GM12878 (cell line): ENCODE measurements at regions not wholly inside any gene's neighbourhood (a gene's known extent, or its start where the extent isn't known, plus 50 kb on each side); places are given as distances from the start of the nearest gene placed in this dataset.

ENCODE experiments used
- ATAC-seq: fragments of 200-7000 bp; cut with Tn5 transposase; 3 replicates; pipeline ENCODE4 v1.9.1; 2020; ENCODE audit warnings: mild to moderate bottlenecking, moderate library complexity
- BruUV-seq: library from RNA; stranded (reverse); fragments of 400-500 nt; replicated peaks from 2 replicates; lab custom pipeline; 2021; lab: Mats Ljungman, UMichigan
- CTCF ChIA-PET: fragments of 300-600 bp; sonication (Branson Sonifier 250); formaldehyde crosslinking; extraction: SDS; loops from one replicate; lab custom pipeline; 2021; ENCODE audit warnings: inconsistent platforms; lab: Yijun Ruan, JAX
- POLR2A ChIA-PET: fragments of 350-600 bp; formaldehyde crosslinking; extraction: SDS; loops from one replicate; lab custom pipeline; 2021; ENCODE audit warnings: inconsistent platforms; lab: Charles Lee
- RAD21 ChIA-PET: fragments of 300-600 bp; sonication (Branson Sonifier 250); formaldehyde crosslinking; loops from one replicate; lab custom pipeline; 2023; ENCODE audit warnings: antibody characterized with exemption; ENCODE audit not compliant: unreplicated experiment; lab: Charles Lee
- SMC1A ChIA-PET: fragments of 300-600 bp; sonication (Branson Sonifier 250); formaldehyde crosslinking; loops from one replicate; lab custom pipeline; 2023; ENCODE audit not compliant: unreplicated experiment, uncharacterized antibody; lab: Charles Lee
- DNase-seq: peaks from one replicate; pipeline ENCODE4 v3.0.0-alpha.2; 2011; ENCODE audit warnings: low read depth, low spot score
- FAIRE-seq: peaks from 3 replicates; lab custom pipeline; 2011; peaks lifted over from hg19 to GRCh38; lab: Jason Lieb, UNC
- H2AFZ ChIP-seq: 2 replicates; pipeline ENCODE4 v1.6.0; 2011; ENCODE audit warnings: low read depth, low read length, control low read depth; ENCODE audit not compliant: control insufficient read depth
- H3K27ac ChIP-seq: 2 replicates; pipeline ENCODE4 v1.5.1; 2011; ENCODE audit warnings: control low read depth; ENCODE audit not compliant: control insufficient read depth, insufficient read depth
- H3K27me3 ChIP-seq, 2 experiments: replicated peaks in 1 of 2; 2 replicates each; pipeline versions ENCODE4 v1.6.0 to v1.6.1; 2011; ENCODE audit warnings: low read length in 1 of 2; ENCODE audit not compliant: control insufficient read depth in 2 of 2, insufficient read depth in 2 of 2
- H3K36me3 ChIP-seq, 2 experiments: 2 replicates each; pipeline ENCODE4 v1.5.1; 2011; ENCODE audit warnings: low read length in 1 of 2; ENCODE audit not compliant: control insufficient read depth in 2 of 2, insufficient read depth in 2 of 2
- H3K4me1 ChIP-seq: 2 replicates; pipeline ENCODE4 v1.6.1; 2011; ENCODE audit warnings: mild to moderate bottlenecking, low read length, moderate library complexity, mixed read lengths; ENCODE audit not compliant: control insufficient read depth, insufficient read depth
- H3K4me2 ChIP-seq: 2 replicates; pipeline ENCODE4 v1.6.0; 2011; ENCODE audit warnings: control low read depth; ENCODE audit not compliant: control insufficient read depth, insufficient read depth
- H3K4me3 ChIP-seq: fragments of 200-600 bp; sonication (generic); 2 replicates; pipeline ENCODE4 v1.5.1; 2016
- H3K79me2 ChIP-seq: 2 replicates; pipeline ENCODE4 v1.6.0; 2011; ENCODE audit warnings: low read length; ENCODE audit not compliant: control insufficient read depth, insufficient read depth
- H3K9ac ChIP-seq: 2 replicates; pipeline ENCODE4 v1.8.0; 2011; ENCODE audit warnings: low read length, control low read depth, mixed read lengths; ENCODE audit not compliant: control insufficient read depth, insufficient read depth
- H3K9me3 ChIP-seq: replicated peaks from 3 replicates; pipeline ENCODE4 v1.5.1; 2011; ENCODE audit warnings: mild to moderate bottlenecking, low read length; ENCODE audit not compliant: control insufficient read depth, insufficient read depth
- H4K20me1 ChIP-seq: 2 replicates; pipeline ENCODE4 v1.6.0; 2011; ENCODE audit not compliant: control insufficient read depth, insufficient read depth
- ASH2L ChIP-seq: fragments of 300-600, 200-600 bp; sonication (generic); IDR thresholded peaks from 2 replicates; pipeline ENCODE4 v1.6.1; 2017; ENCODE audit warnings: low read depth, mild to moderate bottlenecking, borderline replicate concordance
- ATF7 ChIP-seq: fragments of 450-650 bp; IDR thresholded peaks from 2 replicates; pipeline ENCODE4 v1.6.1; 2016; ENCODE audit warnings: low read depth, mild to moderate bottlenecking
- BMI1 ChIP-seq: fragments of 450-650 bp; IDR thresholded peaks from 2 replicates; pipeline ENCODE4 v1.6.1; 2016; ENCODE audit warnings: mild to moderate bottlenecking, moderate library complexity, borderline replicate concordance
- BRCA1 ChIP-seq: IDR thresholded peaks from 2 replicates; pipeline ENCODE4 v1.6.1; 2011; ENCODE audit warnings: low read depth, low read length, improper control_type of control experiment
- CHD4 ChIP-seq: fragments of 200-600 bp; sonication (generic); IDR thresholded peaks from 2 replicates; pipeline ENCODE4 v1.6.1; 2016; ENCODE audit warnings: mild to moderate bottlenecking
- EP300 ChIP-seq, 2 experiments: fragments of 150-350 bp in 1 of 2; IDR thresholded peaks; 2 replicates each; pipeline ENCODE4 v1.6.1; 2011 to 2012; ENCODE audit warnings: low read depth in 2 of 2, low read length in 2 of 2, borderline replicate concordance in 1 of 2, improper control_type of control experiment in 1 of 2, inconsistent platforms in 1 of 2; ENCODE audit not compliant: control insufficient read depth in 1 of 2
- IKZF1 ChIP-seq: fragments of 450-650 bp; conservative IDR thresholded peaks from 2 replicates; pipeline ENCODE4 v1.6.1; 2017; ENCODE audit warnings: antibody characterized with exemption, mild to moderate bottlenecking
- IRF5 ChIP-seq: fragments of 450-650 bp; IDR thresholded peaks from 2 replicates; pipeline ENCODE4 v1.6.1; 2017; ENCODE audit warnings: borderline replicate concordance
- JUNB ChIP-seq: IDR thresholded peaks from 2 replicates; pipeline ENCODE4 v1.6.1; 2016; ENCODE audit warnings: antibody characterized with exemption, mild to moderate bottlenecking
- KAT2A ChIP-seq: conservative IDR thresholded peaks from 2 replicates; pipeline ENCODE4 v1.6.1; 2011; ENCODE audit warnings: low read depth, low read length; ENCODE audit not compliant: control insufficient read depth
- MTA2 ChIP-seq: fragments of 450-650 bp; IDR thresholded peaks from 2 replicates; pipeline ENCODE4 v1.6.1; 2016; ENCODE audit warnings: low read depth, mild to moderate bottlenecking, moderate library complexity
- MYC ChIP-seq: IDR thresholded peaks from 2 replicates; pipeline ENCODE4 v1.6.1; 2011; ENCODE audit warnings: mild to moderate bottlenecking, low read length, moderate library complexity, inconsistent platforms; ENCODE audit not compliant: insufficient read depth, insufficient replicate concordance, insufficient read length, severe bottlenecking
- NR2C2 ChIP-seq: IDR thresholded peaks from 2 replicates; pipeline ENCODE4 v1.6.1; 2011; ENCODE audit warnings: borderline replicate concordance, low read depth; ENCODE audit not compliant: control insufficient read depth, insufficient read length
- RAD21 ChIP-seq: IDR thresholded peaks from 2 replicates; pipeline ENCODE4 v1.6.1; 2011; ENCODE audit warnings: mild to moderate bottlenecking, low read depth, low read length, moderate library complexity; ENCODE audit not compliant: insufficient read depth
- SUPT20H ChIP-seq: IDR thresholded peaks from 2 replicates; pipeline ENCODE4 v1.6.1; 2011; ENCODE audit warnings: low read depth, mild to moderate bottlenecking, low read length, moderate library complexity, borderline replicate concordance; ENCODE audit not compliant: control insufficient read depth
- SUZ12 ChIP-seq: fragments of 200-600 bp; sonication (generic); IDR thresholded peaks from one replicate; pipeline ENCODE4 v1.6.1; 2018; ENCODE audit warnings: antibody characterized with exemption, mild to moderate bottlenecking; ENCODE audit not compliant: unreplicated experiment
- TCF12 ChIP-seq: IDR thresholded peaks from 2 replicates; pipeline ENCODE4 v1.6.1; 2011; ENCODE audit warnings: low read depth, mild to moderate bottlenecking, low read length
- USF1 ChIP-seq: IDR thresholded peaks from 2 replicates; pipeline ENCODE4 v1.6.1; 2011; ENCODE audit warnings: borderline replicate concordance, low read depth, mild to moderate bottlenecking, moderate library complexity, mixed read lengths, low read length; ENCODE audit not compliant: insufficient read depth; ENCODE audit errors: extremely low read length
- WRNIP1 ChIP-seq: IDR thresholded peaks from 2 replicates; pipeline ENCODE4 v1.6.1; 2011; ENCODE audit warnings: low read depth, low read length, improper control_type of control experiment, borderline replicate concordance
- ZBED1 ChIP-seq: IDR thresholded peaks from 2 replicates; pipeline ENCODE4 v1.6.1; 2016; ENCODE audit warnings: borderline replicate concordance
- ZNF217 ChIP-seq: fragments of 450-650 bp; IDR thresholded peaks from 2 replicates; pipeline ENCODE4 v1.6.1; 2017; ENCODE audit warnings: antibody characterized with exemption, mild to moderate bottlenecking
- ZNF622 ChIP-seq: fragments of 450-650 bp; IDR thresholded peaks from 2 replicates; pipeline ENCODE4 v1.6.1; 2017; ENCODE audit warnings: mild to moderate bottlenecking, inconsistent platforms
- ZZZ3 ChIP-seq: IDR thresholded peaks from 2 replicates; pipeline ENCODE4 v1.6.1; 2011; ENCODE audit warnings: low read depth; ENCODE audit not compliant: control insufficient read depth, insufficient read length
- WGBS: methylation state at CpG from one replicate; pipeline ENCODE4 v1.1.6; 2016; ENCODE audit warnings: low lambda C conversion rate; ENCODE audit not compliant: insufficient replicate concordance, insufficient coverage; ENCODE audit errors: missing lambda C conversion rate; 5-methylcytosine and 5-hydroxymethylcytosine counted together
- in situ Hi-C: fragments of 300-500 bp; cut with MboI; formaldehyde crosslinking; loops from 9 replicates; pipeline ENCODE4 v1.14.3; 2018; ENCODE audit warnings: mixed read lengths
- intact Hi-C: fragments of 100-400 bp; cut with micrococcal nuclease; formaldehyde crosslinking; loops from one replicate; pipeline ENCODE4 v1.14.2; 2022; ENCODE audit not compliant: unreplicated experiment

GRCh38 chr14:26933431-26933830 lies 335.6 kb upstream of the NOVA1 start:
- RAD21 ChIA-PET = no interaction called here
- POLR2A ChIA-PET = no interaction called here

GRCh38 chr14:26934151-26934550 lies 336.3 kb upstream of the NOVA1 start:
- no peaks in the 10 kb centered on the region for H3K36me3 ChIP-seq
- DNase-seq = no peak
- intact Hi-C loops = no loop called here
- no peaks in the 10 kb centered on the region for H3K27me3 ChIP-seq
- no peaks in the 10 kb centered on the region for H3K9me3 ChIP-seq
- in situ Hi-C loops = no loop called here
- no peak overlapping the region for H3K27ac ChIP-seq
- CTCF ChIA-PET = no interaction called here
- WGBS = 0% methylated on average over 3 of the region's 3 CpGs
- no TSS peak for BruUV-seq
- no peak for ATAC-seq
- SMC1A ChIA-PET = no interaction called here
- no peaks in the 10 kb centered on the region for H3K79me2 ChIP-seq
- no peak for FAIRE-seq
- H3K9ac ChIP-seq = no peak overlapping the region
- no peak overlapping the region for H3K4me2 ChIP-seq
- H3K4me1 ChIP-seq = no peaks in the 10 kb centered on the region
- RAD21 ChIA-PET = no interaction called here
- no peaks in the 10 kb centered on the region for H4K20me1 ChIP-seq
- H3K4me3 ChIP-seq = no peak overlapping the region
- no peak overlapping the region for H2AFZ ChIP-seq
- POLR2A ChIA-PET = no interaction called here
- TF ChIP-seq IRF5 (no peak), USF1 (no peak), BRCA1 (no peak), MYC (no peak), JUNB (no peak), ZZZ3 (no peak), SUPT20H (no peak), ZNF217 (no peak)

More at GRCh38 chr14:26933431-26933830, 335.6 kb upstream of the NOVA1 start:
- ChIA-PET CTCF (no interaction called here), SMC1A (no interaction called here)
- Histone ChIP-seq H3K9ac (no peak overlapping the region), H3K4me1 (no peaks in the 10 kb centered on the region), H3K27ac (no peak overlapping the region), H3K4me3 (no peak overlapping the region), H2AFZ (no peak overlapping the region), H3K36me3 (no peaks in the 10 kb centered on the region), H3K79me2 (no peaks in the 10 kb centered on the region), H4K20me1 (no peaks in the 10 kb centered on the region), H3K9me3 (no peaks in the 10 kb centered on the region), H3K4me2 (no peak overlapping the region), H3K27me3 (no peaks in the 10 kb centered on the region)
- 0% methylated on average over 4 of the region's 4 CpGs for WGBS
- ATAC-seq (no peak), DNase-seq (no peak), FAIRE-seq (no peak)
- in situ Hi-C loops (no loop called here), intact Hi-C loops (no loop called here)
- TF ChIP-seq WRNIP1 (no peak), SUZ12 (no peak), CHD4 (no peak), IKZF1 (no peak), MTA2 (no peak), ZNF622 (no peak), KAT2A (no peak), ZBED1 (no peak), ASH2L (no peak), NR2C2 (no peak), RAD21 (no peak), ATF7 (no peak), BMI1 (no peak), EP300 (IDR thresholded peaks at IDR 0.05; ENCODE audit: borderline replicate concordance in 1 of 2, control insufficient read depth in 1 of 2, low read depth in 2 of 2, low read length in 2 of 2) (no peak), TCF12 (no peak)
- BruUV-seq = no TSS peak
